D721Med (cell line): ENCODE measurements at regions not wholly inside any gene's neighbourhood (a gene's known extent, or its start where the extent isn't known, plus 50 kb on each side); places are given as distances from the start of the nearest gene placed in this dataset.

ENCODE experiments used
- DNase-seq: peaks from one replicate; pipeline ENCODE4 v3.0.0; 2011; ENCODE audit warnings: low spot score; ENCODE audit not compliant: insufficient read length
- FAIRE-seq: peaks from 2 replicates; lab custom pipeline; 2011; peaks lifted over from hg19 to GRCh38; lab: Jason Lieb, UNC
- CTCF ChIP-seq: IDR thresholded peaks from 2 replicates; pipeline ENCODE4 v1.5.1; 2012; ENCODE audit warnings: mild to moderate bottlenecking, control low read depth; ENCODE audit not compliant: insufficient read depth; ENCODE audit errors: missing control alignments

DNA sequence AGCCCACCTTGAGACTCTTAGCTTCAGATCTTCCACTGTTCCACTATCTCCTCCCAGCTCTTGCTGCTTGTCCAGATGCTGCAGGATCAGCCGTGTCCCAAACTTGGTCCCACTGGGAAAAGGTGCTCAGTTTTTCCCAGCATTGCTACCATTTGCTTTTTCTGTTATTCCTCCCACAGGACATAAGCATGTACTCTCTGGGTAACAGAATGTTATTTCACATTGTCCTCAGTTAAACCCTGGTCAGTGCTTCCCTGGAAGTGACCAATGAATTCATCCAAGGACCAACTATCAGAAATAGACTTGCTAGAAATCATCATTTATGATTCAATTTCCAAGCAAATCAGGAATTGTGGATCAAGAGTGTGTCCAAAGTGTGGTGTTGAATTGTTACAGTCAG lies 179.2 kb upstream of the ZNF32 start:
- DNase-seq (no peak), FAIRE-seq (no peak)
- no peak for TF ChIP-seq CTCF

DNA sequence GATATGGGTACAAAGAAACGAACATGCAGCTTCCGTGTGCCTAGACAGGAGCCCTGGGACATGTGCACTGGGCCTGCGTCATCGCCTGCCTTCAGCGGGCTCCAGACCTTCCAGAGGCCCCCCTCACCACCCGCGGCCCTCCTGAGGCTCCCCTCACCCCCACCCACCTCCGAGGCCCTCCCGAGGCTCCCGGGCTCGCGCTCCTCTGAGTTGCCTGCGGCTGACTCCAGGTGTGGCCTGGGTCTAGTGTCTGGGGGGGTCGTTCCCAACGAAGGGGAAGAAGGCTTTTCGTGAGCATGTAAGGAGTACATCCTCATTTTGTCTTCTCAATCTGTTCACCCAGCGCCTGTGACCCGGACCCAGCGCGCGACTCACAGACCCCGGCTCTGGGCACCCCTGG lies 177.3 kb upstream of the ZNF32 start:
- FAIRE-seq (no peak), DNase-seq (no peak)
- TF ChIP-seq CTCF, result no peak

GRCh38 chr10:43825421-43825820 lies 176.7 kb upstream of the ZNF32 start:
- DNase-seq, result no peak
- no peak for FAIRE-seq
- TF ChIP-seq CTCF, result no peak

DNA sequence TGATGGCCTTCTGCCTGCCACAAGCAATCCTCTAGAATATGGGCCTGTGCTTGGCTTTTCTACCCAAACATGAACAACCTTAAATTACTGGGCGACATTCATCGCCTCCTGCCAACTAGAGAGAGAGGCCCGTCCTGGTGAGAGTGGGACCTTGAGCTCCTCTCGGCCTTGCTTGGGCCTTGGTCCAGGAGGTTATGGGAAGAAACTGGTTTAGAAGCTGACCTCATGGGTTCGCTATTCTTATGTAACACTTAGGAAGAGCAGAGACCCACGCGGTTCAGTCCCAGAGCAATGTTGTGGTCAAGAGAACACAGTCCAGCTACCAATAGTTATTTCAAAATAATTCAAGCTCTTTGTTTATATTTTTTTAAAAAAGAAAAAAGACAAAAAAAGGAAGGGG lies 176.3 kb upstream of the ZNF32 start:
- FAIRE-seq (no peak), DNase-seq (no peak)
- no peak for TF ChIP-seq CTCF

DNA sequence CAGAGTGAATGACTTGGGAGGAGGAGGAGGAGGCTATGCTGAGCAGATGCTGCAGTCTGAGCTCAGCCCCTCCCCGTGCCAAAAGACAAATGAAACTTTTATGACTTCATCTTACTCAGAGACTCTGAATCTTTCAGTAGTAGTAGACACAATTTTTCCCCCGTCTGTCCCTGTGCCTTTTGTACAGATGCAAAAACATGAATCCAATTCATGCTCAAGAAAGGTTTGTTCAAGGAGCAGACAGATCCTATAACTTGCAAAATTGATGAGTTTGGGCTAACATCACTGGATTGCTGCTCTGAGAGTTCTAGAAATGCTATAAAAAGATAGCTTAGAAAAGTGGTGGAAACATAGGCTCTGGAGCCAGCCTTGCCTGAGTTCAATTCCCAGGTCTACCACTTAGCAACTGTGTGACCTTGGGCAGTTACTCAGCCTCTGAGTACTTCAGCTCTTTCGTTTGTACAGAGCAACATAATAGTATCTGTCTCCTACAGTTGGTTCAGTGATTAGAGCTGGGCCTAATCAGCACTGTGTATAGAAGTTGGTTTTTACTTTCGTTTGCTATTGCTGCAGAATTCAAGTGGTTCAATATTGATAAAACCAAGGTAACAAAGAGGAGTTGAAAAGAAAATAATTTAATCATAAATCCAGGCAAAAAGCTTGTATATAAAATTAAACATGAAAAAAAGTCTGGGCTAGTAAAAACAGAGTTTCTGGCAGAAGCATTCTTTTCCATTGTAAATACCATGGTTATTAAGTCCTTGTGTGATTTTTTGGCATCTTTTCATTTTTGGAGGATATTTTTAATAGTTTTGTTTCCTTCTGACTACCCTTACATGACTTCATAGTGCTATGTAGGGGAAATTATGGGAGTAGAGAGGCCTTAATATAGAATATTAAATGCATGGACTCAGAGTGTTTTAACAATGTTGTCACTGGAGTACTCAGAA lies 174.2 kb upstream of the ZNF32 start:
- FAIRE-seq (no peak), DNase-seq (no peak)
- TF ChIP-seq CTCF, result no peak

DNA sequence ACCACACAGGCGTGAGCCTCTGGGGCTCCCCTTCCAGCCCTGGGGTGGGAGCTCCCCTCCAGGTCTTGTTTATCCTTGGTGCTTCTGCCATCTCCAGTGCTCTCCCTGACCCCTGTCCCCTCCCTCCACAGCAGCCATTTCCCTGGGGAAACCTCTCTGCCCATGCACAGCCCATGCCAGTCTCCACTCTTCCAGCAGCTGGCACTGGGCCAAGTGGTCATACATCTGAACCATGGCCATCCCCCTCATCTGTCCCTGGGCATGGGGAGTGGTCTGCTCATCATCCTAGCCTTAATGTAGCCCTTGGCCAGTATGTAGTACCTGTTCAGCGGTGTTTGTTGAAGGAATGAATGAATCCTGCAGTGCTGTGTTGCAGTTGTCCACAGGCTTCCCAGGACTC lies 172.4 kb upstream of the ZNF32 start:
- TF ChIP-seq CTCF, result no peak
- DNase-seq (no peak), FAIRE-seq (no peak)

- no peak for DNase-seq
- TF ChIP-seq CTCF, result no peak
- FAIRE-seq, result no peak
Measured at GRCh38 chr10:43820663-43821062, 172.0 kb upstream of the ZNF32 start.
